AG04449 (cell line): ENCODE measurements at regions not wholly inside any gene's neighbourhood (a gene's known extent, or its start where the extent isn't known, plus 50 kb on each side); places are given as distances from the start of the nearest gene placed in this dataset.
"Not testable (repeated sequence)": the region's sequence is repeated elsewhere in the genome, so short reads cannot be mapped to it uniquely, and the experiment has no call there.

ENCODE experiments used
- CTCF ChIA-PET: fragments of 350-600 bp; formaldehyde crosslinking; extraction: SDS; loops from one replicate; lab custom pipeline; 2021; ENCODE audit warnings: antibody characterized with exemption; lab: Yijun Ruan, JAX
- POLR2A ChIA-PET: fragments of 400-600, 350-600 bp; formaldehyde crosslinking; extraction: SDS; loops from one replicate; lab custom pipeline; 2020; ENCODE audit warnings: antibody characterized with exemption, inconsistent platforms; lab: Yijun Ruan, JAX
- DNase-seq: peaks from one replicate; pipeline ENCODE4 v3.0.0-alpha.2; 2010; ENCODE audit warnings: low read depth, low spot score
- H3K4me3 ChIP-seq: 2 replicates; pipeline ENCODE4 v1.5.1; 2011; ENCODE audit warnings: low read depth, mild to moderate bottlenecking, control low read depth, low read length
- TF ChIP-seq, protein P1 (sequence below): IDR thresholded peaks from one replicate; pipeline ENCODE4 v1.5.1; 2011; ENCODE audit warnings: mild to moderate bottlenecking, moderate library complexity, low read length, control low read depth, inconsistent platforms; ENCODE audit not compliant: insufficient read depth; ENCODE audit errors: missing control alignments

DNA sequence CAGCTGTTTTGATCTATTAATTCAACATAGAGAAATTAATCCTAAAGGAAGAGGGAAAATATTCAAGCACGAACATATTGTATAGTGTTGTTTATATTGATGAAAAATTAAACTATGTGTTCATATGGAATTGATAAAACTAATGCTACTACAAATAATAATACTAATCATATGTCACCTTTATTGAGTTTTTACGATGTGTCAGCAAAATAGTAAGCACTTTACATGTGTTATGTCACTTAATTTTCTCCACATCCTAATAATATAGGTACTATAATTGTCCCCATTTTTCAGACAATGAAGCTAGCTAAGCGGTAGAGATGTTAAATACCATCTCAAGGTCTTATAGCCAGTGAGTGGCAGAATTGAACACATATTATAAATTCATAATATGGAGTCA is 2008.5 kb upstream of the WWC1 start:
- TF ChIP-seq, protein P1, sequence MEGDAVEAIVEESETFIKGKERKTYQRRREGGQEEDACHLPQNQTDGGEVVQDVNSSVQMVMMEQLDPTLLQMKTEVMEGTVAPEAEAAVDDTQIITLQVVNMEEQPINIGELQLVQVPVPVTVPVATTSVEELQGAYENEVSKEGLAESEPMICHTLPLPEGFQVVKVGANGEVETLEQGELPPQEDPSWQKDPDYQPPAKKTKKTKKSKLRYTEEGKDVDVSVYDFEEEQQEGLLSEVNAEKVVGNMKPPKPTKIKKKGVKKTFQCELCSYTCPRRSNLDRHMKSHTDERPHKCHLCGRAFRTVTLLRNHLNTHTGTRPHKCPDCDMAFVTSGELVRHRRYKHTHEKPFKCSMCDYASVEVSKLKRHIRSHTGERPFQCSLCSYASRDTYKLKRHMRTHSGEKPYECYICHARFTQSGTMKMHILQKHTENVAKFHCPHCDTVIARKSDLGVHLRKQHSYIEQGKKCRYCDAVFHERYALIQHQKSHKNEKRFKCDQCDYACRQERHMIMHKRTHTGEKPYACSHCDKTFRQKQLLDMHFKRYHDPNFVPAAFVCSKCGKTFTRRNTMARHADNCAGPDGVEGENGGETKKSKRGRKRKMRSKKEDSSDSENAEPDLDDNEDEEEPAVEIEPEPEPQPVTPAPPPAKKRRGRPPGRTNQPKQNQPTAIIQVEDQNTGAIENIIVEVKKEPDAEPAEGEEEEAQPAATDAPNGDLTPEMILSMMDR, result no peak
- DNase-seq, result no peak
- CTCF ChIA-PET, result no interaction called here
- POLR2A ChIA-PET, result no interaction called here
- H3K4me3 ChIP-seq, result no peak overlapping the region

DNA sequence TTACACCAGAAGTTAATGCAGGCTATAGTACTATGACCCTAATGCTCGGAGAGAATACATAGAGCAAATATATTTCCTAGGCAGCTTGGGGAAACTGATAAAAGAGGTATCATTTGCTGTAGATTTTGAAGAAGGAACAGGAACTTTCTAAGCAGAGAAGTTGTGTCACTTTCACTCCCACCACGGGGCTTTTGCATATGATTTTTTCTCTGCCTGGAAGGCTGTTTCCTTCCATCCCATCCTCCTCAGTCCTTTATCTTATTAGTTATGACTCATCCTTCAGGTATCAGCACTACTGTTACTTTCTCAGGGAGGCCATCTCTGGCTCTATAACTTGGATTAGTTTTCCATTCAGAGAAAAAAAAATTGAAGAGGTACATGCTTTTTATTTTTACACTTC is 2006.1 kb upstream of the WWC1 start:
- POLR2A ChIA-PET, result no interaction called here
- H3K4me3 ChIP-seq, result no peak overlapping the region
- CTCF ChIA-PET, result no interaction called here
- DNase-seq, result no peak
- TF ChIP-seq, protein P1, result no peak

DNA sequence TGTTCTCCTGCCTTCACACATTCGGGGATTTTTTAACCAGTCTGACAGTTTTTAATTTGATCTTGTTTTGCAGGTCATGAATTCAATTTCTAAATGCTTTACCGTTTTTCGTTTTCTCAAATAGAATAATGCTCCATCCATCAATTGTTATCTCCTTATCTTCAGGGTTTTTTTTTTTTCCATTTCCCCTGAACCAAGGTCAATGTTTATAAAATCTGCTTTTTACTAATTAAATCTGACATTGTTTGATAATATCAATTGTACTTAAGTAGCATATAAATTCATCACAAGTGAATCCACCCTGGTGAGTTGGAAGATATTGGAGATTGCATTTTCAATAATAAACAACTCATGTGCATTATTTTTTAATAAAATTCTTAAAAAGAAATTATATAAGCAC is 2004.6 kb upstream of the WWC1 start:
- DNase-seq, result no peak
- ChIA-PET CTCF (no interaction called here), POLR2A (no interaction called here)
- TF ChIP-seq, protein P1, result no peak
- H3K4me3 ChIP-seq, result no peak overlapping the region

DNA sequence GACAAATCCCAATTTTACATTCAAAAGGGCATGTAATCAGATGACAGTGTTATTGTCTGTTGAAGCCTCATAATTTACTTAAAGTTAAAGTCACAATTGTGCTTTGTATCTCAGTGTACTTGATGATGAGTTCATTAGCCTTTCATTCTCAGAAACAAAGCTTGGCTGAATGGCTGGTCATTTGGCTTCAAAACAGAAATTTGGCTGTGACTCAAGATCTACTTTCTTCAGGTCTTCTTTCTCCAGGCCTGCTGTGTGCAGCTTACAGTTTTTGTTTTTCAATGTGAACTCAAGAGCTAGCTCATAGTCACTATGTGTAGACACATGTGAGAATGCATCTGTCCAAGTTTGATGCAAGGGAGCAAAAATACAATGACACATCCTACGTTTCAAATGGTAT is 2003.6 kb upstream of the WWC1 start:
- POLR2A ChIA-PET, result no interaction called here
- no peak overlapping the region for H3K4me3 ChIP-seq
- DNase-seq, result no peak
- CTCF ChIA-PET, result no interaction called here
- TF ChIP-seq, protein P1, result no peak

DNA sequence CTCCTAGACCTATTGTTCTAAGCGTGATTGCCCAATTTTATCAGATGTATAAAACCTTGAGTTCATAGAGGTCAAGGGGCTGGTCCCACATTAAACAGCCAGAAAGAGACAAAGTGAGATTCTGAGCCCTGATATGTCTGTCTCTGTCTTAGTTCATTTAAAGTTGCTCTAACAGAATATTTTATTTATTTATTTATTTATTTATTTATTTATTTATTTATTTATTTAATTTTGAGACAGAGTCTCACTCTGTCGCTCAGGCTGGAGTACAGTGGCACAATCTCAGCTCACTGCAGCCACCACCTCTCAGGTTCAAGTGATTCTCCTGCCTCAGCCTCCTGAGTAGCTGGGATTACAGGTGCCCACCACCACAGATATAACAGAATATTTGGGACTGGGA is 1999.6 kb upstream of the WWC1 start:
- CTCF ChIA-PET, POLR2A ChIA-PET, H3K4me3 ChIP-seq, DNase-seq: not testable (repeated sequence)

DNA sequence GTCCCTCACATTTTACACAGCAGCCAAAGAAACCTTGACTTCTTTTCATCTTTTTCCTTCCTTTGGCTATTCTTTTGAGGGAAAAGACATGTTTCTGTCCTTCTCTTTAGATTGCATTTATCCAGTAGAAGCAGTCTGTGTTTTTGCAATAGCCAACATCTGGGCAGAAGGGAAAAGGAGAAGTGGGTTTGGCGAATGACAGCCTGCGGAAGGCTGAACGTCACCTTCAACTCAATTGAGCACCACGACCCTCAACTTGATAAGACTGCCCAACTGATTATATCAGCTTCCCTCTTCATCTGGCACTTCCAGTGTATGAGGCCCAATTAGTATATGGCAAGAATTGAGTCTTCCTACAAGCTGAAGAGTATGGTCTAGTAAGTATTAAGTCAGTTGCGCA is 1997.6 kb upstream of the WWC1 start:
- DNase-seq, result no peak
- H3K4me3 ChIP-seq, result no peak overlapping the region
- ChIA-PET POLR2A (no interaction called here), CTCF (no interaction called here)
- TF ChIP-seq, protein P1, result no peak

DNA sequence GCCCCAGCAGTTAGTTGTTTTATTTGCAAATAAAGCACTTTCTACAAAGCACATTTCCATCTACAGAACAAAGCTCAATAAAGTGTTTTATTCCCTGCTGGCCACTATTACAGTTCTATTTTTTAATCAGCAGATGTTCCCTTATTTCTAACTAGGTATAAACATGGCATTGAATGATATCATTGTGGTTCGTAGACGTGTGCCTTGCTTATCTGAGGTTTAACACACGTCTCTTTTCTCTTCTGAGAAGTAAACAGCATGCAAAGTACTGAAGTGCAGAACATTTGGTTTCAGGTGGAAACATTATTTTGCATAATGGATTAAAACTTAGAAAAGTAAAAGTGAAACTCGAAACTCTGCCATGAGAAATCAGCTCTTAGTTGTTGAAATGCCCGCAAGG is 1989.3 kb upstream of the WWC1 start:
- TF ChIP-seq, protein P1, result no peak
- no peak overlapping the region for H3K4me3 ChIP-seq
- DNase-seq, result no peak
- CTCF ChIA-PET, result no interaction called here
- POLR2A ChIA-PET, result no interaction called here
